Endodermal cell (in vitro differentiated cells): ENCODE measurements at regions not wholly inside any gene's neighbourhood (a gene's known extent, or its start where the extent isn't known, plus 50 kb on each side); places are given as distances from the start of the nearest gene placed in this dataset.
A peak's percentile ranks its signal among the peaks of the same experiment; 100 is the strongest.
"Not testable (repeated sequence)": the region's sequence is repeated elsewhere in the genome, so short reads cannot be mapped to it uniquely, and the experiment has no call there.

Experiments used
- DNase-seq: peaks from one replicate; pipeline ENCODE4 v3.0.0-alpha.2; 2017
- H3K27ac ChIP-seq: 2 replicates; pipeline ENCODE4 v1.5.1; 2013; ENCODE audit warnings: mild to moderate bottlenecking, low read depth, low read length, moderate library complexity
- H3K27me3 ChIP-seq: 2 replicates; pipeline ENCODE4 v1.6.1; 2013; ENCODE audit warnings: mild to moderate bottlenecking, low read length, moderate library complexity; ENCODE audit not compliant: insufficient read depth, control insufficient read depth, poor library complexity, severe bottlenecking
- H3K36me3 ChIP-seq: 2 replicates; pipeline ENCODE4 v1.7.0; 2013; ENCODE audit warnings: mild to moderate bottlenecking, low read length, moderate library complexity; ENCODE audit not compliant: control insufficient read depth, insufficient read depth
- H3K4me1 ChIP-seq: one replicate; pipeline ENCODE4 v1.7.0; 2013; ENCODE audit warnings: low read length; ENCODE audit not compliant: control insufficient read depth, insufficient read depth
- H3K4me3 ChIP-seq: 2 replicates; pipeline ENCODE4 v1.5.1; 2013; ENCODE audit warnings: mild to moderate bottlenecking, low read length, moderate library complexity
- H3K9ac ChIP-seq: 2 replicates; pipeline ENCODE4 v1.6.1; 2013; ENCODE audit warnings: mild to moderate bottlenecking, low read length, moderate library complexity; ENCODE audit not compliant: poor library complexity, severe bottlenecking; ENCODE audit errors: extremely low read depth
- H3K9me3 ChIP-seq: 2 replicates; pipeline ENCODE4 v1.6.1; 2013; ENCODE audit warnings: mild to moderate bottlenecking, low read length, moderate library complexity; ENCODE audit not compliant: control insufficient read depth
- H3K27ac Mint-ChIP-seq: 2 replicates; pipeline ENCODE4 v1.8.0; 2020; ENCODE audit warnings: mixed read lengths
- H3K27me3 Mint-ChIP-seq: 2 replicates; pipeline ENCODE4 v1.8.0; 2021; ENCODE audit warnings: mild to moderate bottlenecking, mixed read lengths; ENCODE audit not compliant: insufficient read depth
- H3K36me3 Mint-ChIP-seq: 2 replicates; pipeline ENCODE4 v1.8.0; 2020; ENCODE audit warnings: low read depth, mixed read lengths
- H3K4me1 Mint-ChIP-seq: 2 replicates; pipeline ENCODE4 v1.8.0; 2020; ENCODE audit warnings: mixed read lengths
- H3K4me3 Mint-ChIP-seq: 2 replicates; pipeline ENCODE4 v1.8.0; 2020; ENCODE audit warnings: mild to moderate bottlenecking, moderate library complexity, mixed read lengths
- H3K9me3 Mint-ChIP-seq: 2 replicates; pipeline ENCODE4 v1.8.0; 2020; ENCODE audit warnings: mild to moderate bottlenecking, mixed read lengths
- WGBS, 2 experiments: methylation state at CpG; one replicate each; pipeline versions ENCODE4 v1.1.5 to v1.1.7; 2013; ENCODE audit warnings: missing lambda C conversion rate in 2 of 2, mixed read lengths in 1 of 2; ENCODE audit not compliant: insufficient coverage in 1 of 2, insufficient read length in 1 of 2; 5-methylcytosine and 5-hydroxymethylcytosine counted together
- TF ChIP-seq, protein P1 (sequence below): fragments of 200-600 bp; sonication (generic); conservative IDR thresholded peaks from 2 replicates; pipeline ENCODE4 v1.5.0; 2021; ENCODE audit warnings: antibody characterized with exemption, mild to moderate bottlenecking

DNA sequence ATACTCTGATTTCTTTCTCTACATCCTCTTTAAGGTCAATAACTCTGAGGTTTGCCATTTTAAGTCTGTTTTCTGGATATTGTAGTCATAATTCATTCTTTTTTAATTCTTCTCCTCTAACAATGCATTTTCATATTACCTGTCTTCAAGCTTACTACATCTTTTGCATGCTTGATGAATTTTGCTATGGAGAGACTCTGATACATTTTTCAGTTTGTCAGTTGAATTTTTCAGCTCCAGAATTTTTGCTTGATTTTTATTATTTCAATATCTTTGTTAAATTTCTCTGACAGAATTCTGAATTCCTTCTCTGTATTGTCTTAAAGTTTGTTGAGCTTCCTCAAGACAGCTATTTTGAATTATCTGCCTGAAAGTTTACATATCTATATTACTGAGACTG lies 159.8 kb upstream of the ST8SIA4 start:
- H3K4me1 ChIP-seq, result no peaks in the 10 kb centered on the region
- no peak for DNase-seq
- H3K27me3 ChIP-seq, result no peaks in the 10 kb centered on the region
- peaks cover 6% of the 10 kb centered on the region for H3K4me1 Mint-ChIP-seq
- H3K4me3 Mint-ChIP-seq, result no peak overlapping the region
- no peak overlapping the region for H3K27ac ChIP-seq
- no peaks in the 10 kb centered on the region for H3K36me3 Mint-ChIP-seq
- H3K36me3 ChIP-seq, result no peaks in the 10 kb centered on the region
- no peak overlapping the region for H3K9ac ChIP-seq
- no peak overlapping the region for H3K4me3 ChIP-seq
- peaks cover 27% of the 10 kb centered on the region for H3K9me3 Mint-ChIP-seq
- H3K27me3 Mint-ChIP-seq, result peaks cover 5% of the 10 kb centered on the region
- TF ChIP-seq, protein P1, sequence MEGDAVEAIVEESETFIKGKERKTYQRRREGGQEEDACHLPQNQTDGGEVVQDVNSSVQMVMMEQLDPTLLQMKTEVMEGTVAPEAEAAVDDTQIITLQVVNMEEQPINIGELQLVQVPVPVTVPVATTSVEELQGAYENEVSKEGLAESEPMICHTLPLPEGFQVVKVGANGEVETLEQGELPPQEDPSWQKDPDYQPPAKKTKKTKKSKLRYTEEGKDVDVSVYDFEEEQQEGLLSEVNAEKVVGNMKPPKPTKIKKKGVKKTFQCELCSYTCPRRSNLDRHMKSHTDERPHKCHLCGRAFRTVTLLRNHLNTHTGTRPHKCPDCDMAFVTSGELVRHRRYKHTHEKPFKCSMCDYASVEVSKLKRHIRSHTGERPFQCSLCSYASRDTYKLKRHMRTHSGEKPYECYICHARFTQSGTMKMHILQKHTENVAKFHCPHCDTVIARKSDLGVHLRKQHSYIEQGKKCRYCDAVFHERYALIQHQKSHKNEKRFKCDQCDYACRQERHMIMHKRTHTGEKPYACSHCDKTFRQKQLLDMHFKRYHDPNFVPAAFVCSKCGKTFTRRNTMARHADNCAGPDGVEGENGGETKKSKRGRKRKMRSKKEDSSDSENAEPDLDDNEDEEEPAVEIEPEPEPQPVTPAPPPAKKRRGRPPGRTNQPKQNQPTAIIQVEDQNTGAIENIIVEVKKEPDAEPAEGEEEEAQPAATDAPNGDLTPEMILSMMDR, result no peak
- H3K9me3 ChIP-seq, result peaks cover 26% of the 10 kb centered on the region
- no peak overlapping the region for H3K27ac Mint-ChIP-seq

DNA sequence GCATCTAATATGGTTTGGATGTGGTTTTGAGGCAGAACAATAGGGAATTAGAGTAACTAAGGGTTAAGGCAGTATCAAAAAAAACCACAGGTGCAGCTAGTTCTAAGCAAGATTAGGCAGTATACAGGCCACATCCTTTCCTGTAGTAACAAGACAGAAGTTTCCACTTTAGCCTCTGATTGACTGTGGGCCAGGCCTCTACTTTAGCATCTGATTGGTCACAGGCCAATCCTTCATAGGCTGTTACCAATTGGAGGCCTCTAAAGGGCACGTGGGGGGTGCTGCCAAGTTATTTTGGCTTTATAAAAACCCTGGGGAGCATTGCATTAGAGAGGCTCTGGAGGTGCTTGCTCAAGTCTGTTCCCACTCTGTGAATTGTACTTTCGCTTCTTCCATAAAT lies 144.1 kb upstream of the ST8SIA4 start:
- no peak overlapping the region for H3K4me3 Mint-ChIP-seq
- Histone ChIP-seq H3K4me3 (no peak overlapping the region), H3K36me3 (no peaks in the 10 kb centered on the region), H3K27ac (no peak overlapping the region), H3K27me3 (no peaks in the 10 kb centered on the region), H3K9ac (no peak overlapping the region), H3K9me3 (peaks cover 10% of the 10 kb centered on the region), H3K4me1 (no peaks in the 10 kb centered on the region)
- no peaks in the 10 kb centered on the region for H3K36me3 Mint-ChIP-seq
- no peaks in the 10 kb centered on the region for H3K9me3 Mint-ChIP-seq
- WGBS, 2 experiments, result 87 to 88% methylated on average over 2 of the region's 2 CpGs
- no peak for DNase-seq
- TF ChIP-seq, protein P1, result no peak
- H3K4me1 Mint-ChIP-seq, result no peaks in the 10 kb centered on the region
- no peaks in the 10 kb centered on the region for H3K27me3 Mint-ChIP-seq
- no peak overlapping the region for H3K27ac Mint-ChIP-seq

DNA sequence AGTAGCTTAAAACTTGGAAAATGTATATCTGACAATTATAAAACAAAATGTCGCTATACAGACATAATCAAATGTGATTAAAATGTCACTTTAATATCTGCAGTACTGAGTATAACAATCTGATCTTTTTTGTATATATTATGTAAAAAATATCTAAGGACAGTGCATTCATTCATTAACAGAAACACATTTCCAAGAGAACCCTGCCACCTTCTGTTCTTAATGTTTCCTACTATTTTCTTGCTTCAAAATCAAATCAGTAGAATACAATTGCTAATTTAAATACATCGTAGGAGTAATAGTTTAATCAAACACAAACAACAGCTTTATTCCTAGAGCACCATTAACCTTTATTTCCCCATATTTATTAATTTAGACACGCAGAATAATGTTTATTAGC lies 142.6 kb upstream of the ST8SIA4 start:
- Histone ChIP-seq H3K27ac (no peak overlapping the region), H3K9me3 (peaks cover 10% of the 10 kb centered on the region), H3K4me1 (no peaks in the 10 kb centered on the region), H3K36me3 (no peaks in the 10 kb centered on the region), H3K9ac (no peak overlapping the region), H3K4me3 (no peak overlapping the region), H3K27me3 (no peaks in the 10 kb centered on the region)
- WGBS, 2 experiments, result 98% methylated on average over 2 of the region's 3 CpGs; no CpG with 5 or more reads in 1 of the 2 experiments
- DNase-seq, result no peak
- Mint-ChIP-seq H3K4me3 (no peak overlapping the region), H3K27me3 (no peaks in the 10 kb centered on the region), H3K27ac (no peak overlapping the region), H3K36me3 (no peaks in the 10 kb centered on the region), H3K9me3 (no peaks in the 10 kb centered on the region), H3K4me1 (no peaks in the 10 kb centered on the region)
- TF ChIP-seq, protein P1, result peak; percentile 44

DNA sequence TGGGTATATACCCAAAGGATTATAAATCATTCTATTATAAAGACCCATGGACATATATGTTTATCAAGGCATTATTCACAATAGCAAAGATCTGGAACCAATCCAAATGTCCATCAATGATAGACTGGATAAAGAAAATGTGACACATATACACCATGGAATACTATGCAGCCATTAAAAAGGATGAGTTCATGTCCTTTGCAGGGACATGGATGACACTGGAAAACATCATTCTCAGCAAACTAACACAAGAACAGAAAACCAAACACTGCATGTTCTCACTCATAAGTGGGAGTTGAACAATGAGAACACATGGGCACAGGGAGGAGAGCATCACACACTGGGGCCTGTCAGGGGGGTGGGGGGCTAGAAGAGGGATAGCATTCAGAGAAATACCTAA lies 136.9 kb upstream of the ST8SIA4 start:
- H3K9ac ChIP-seq, H3K9me3 Mint-ChIP-seq, DNase-seq, H3K27me3 Mint-ChIP-seq, H3K4me1 Mint-ChIP-seq, H3K27ac Mint-ChIP-seq, H3K4me3 ChIP-seq, H3K9me3 ChIP-seq, H3K36me3 ChIP-seq, H3K36me3 Mint-ChIP-seq, H3K4me3 Mint-ChIP-seq, H3K27ac ChIP-seq, H3K4me1 ChIP-seq, H3K27me3 ChIP-seq: not testable (repeated sequence)
